ENCODE measurements at regions not wholly inside any gene's neighbourhood (a gene's known extent, or its start where the extent isn't known, plus 50 kb on each side); places are given as distances from the start of the nearest gene placed in this dataset.

GRCh38 chr17:27959382-27959709, 66.2 kb upstream of the LYRM9 start:
- no peak for TF ChIP-seq POLR2AphosphoS5 (IDR thresholded peaks at IDR 0.05; ENCODE audit: low read depth, low read length)
- TF ChIP-seq POLR2A (IDR thresholded peaks at IDR 0.05; ENCODE audit: low read depth, low read length): no peak
- no peak for TF ChIP-seq TAF1 (IDR thresholded peaks at IDR 0.05; ENCODE audit: borderline replicate concordance, low read depth, low read length)

Data from GM12892 (cell line).